Skeletal muscle satellite cell (primary cell): ENCODE measurements at regions not wholly inside any gene's neighbourhood (a gene's known extent, or its start where the extent isn't known, plus 50 kb on each side); places are given as distances from the start of the nearest gene placed in this dataset.

Experiments
- H3K27me3 ChIP-seq: 2 replicates; pipeline ENCODE4 v1.7.0; 2013; ENCODE audit warnings: low read length; ENCODE audit not compliant: control insufficient read depth, insufficient read depth
- H3K36me3 ChIP-seq: 2 replicates; pipeline ENCODE4 v1.7.0; 2013; ENCODE audit warnings: mild to moderate bottlenecking, control low read depth, low read length; ENCODE audit not compliant: insufficient read depth
- H3K4me1 ChIP-seq: 2 replicates; pipeline ENCODE4 v1.7.0; 2013; ENCODE audit warnings: low read length; ENCODE audit not compliant: control insufficient read depth, insufficient read depth
- H3K4me2 ChIP-seq: 2 replicates; pipeline ENCODE4 v1.7.0; 2013; ENCODE audit warnings: mild to moderate bottlenecking, low read length
- H3K4me3 ChIP-seq: 2 replicates; pipeline ENCODE4 v1.7.0; 2013; ENCODE audit warnings: low read length
- H3K9ac ChIP-seq: 2 replicates; pipeline ENCODE4 v1.7.0; 2013; ENCODE audit warnings: mild to moderate bottlenecking, low read depth, low read length, moderate library complexity
- H3K9me3 ChIP-seq: replicated peaks from 2 replicates; pipeline ENCODE4 v1.7.0; 2013; ENCODE audit warnings: mild to moderate bottlenecking, control low read depth, low read length

DNA sequence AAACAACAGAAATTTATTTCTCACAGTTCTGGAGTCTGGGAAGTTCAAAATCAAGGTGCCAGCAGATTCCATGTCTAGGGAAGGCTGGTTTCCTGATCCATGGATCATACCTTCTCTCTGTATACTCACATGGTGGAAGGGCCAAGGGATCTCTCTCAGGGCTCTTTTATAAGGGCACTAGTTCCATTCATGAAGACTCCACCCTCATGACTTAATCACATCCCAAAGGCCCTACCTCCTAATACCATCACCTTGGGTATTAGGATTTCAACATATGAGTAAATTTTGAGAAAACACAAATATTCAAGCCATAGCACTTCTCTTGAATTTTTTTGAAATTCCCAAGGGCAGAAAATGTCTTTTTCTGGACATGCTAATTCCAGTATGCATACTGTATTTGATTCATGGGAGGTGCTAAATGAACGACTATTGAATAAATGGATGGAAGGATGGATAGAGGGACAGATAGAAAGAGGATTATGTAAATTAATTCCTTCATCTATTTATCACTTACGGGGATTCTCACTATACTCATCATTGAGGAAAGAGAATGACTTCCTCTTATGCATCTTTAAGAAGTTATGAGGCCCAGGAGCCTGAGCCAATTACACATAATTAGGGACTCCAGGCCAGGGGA lies 182.8 kb downstream of the NRIP1 start:
- Histone ChIP-seq H3K9ac (no peak overlapping the region), H3K4me3 (no peak overlapping the region), H3K9me3 (no peaks in the 10 kb centered on the region), H3K36me3 (no peaks in the 10 kb centered on the region), H3K27me3 (no peaks in the 10 kb centered on the region), H3K4me2 (no peak overlapping the region), H3K4me1 (peaks cover 16% of the 10 kb centered on the region)

DNA sequence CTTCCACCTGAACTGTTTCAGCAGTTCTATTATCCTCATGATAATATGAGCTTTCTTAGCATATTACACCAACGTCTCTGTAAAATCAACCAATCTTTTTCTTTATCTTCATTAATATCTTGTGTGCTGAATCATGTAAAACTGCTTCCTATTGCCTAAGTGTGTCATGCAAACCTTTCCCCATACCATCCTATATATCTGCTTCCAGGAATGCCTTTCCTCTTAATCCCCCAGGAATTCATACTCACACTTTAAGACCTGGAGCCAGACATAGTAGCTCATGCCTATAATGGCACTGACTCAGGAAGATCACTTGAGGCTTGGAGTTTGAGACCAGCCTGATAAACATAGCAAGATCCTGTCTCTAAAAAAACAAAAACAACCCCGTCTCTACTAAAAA lies 183.9 kb downstream of the NRIP1 start:
- no peak overlapping the region for H3K4me3 ChIP-seq
- peaks cover 16% of the 10 kb centered on the region for H3K4me1 ChIP-seq
- H3K9me3 ChIP-seq = no peaks in the 10 kb centered on the region
- no peak overlapping the region for H3K9ac ChIP-seq
- H3K4me2 ChIP-seq = no peak overlapping the region
- no peaks in the 10 kb centered on the region for H3K27me3 ChIP-seq
- H3K36me3 ChIP-seq = no peaks in the 10 kb centered on the region

DNA sequence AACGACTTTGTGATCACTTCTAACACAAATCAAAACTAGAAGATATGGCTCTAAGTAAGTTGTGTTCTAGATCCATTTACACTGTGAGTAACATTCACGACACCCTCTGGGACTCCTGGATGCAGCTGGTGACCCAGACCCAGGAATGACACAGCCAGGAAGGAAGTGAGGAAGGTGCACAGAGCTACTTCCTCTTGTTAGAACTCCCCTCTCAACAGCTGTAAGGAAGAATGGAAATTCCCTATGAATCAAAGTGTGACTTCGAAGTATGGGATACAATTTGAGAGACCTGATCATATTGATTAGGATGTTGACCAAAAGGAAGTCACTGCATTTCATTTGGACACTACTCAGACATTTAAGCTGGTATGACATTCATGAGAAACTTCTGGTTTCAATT lies 185.3 kb downstream of the NRIP1 start:
- no peaks in the 10 kb centered on the region for H3K36me3 ChIP-seq
- H3K4me2 ChIP-seq = no peak overlapping the region
- H3K4me1 ChIP-seq = peaks cover 16% of the 10 kb centered on the region
- no peak overlapping the region for H3K4me3 ChIP-seq
- no peak overlapping the region for H3K9ac ChIP-seq
- H3K27me3 ChIP-seq = no peaks in the 10 kb centered on the region
- no peaks in the 10 kb centered on the region for H3K9me3 ChIP-seq

DNA sequence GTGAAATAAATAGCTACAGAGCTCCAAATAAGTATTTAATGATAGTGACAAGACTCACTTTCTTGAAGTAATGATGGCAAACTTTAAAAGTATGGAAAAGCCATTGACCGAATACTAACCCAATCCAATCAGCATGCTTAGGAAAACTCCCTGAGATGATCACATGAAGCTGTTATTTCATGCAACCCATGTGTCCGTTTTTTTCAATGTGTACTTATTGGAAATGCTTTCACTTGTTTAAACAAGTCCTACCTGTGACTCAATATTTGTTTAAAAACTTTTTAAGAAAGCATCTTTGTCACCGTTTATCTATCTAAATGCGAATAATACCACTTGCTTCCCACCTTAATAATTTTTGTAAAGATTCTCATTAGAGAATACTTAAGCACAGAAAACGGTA lies 185.8 kb downstream of the NRIP1 start:
- Histone ChIP-seq H3K4me2 (no peak overlapping the region), H3K4me3 (no peak overlapping the region), H3K36me3 (no peaks in the 10 kb centered on the region), H3K4me1 (peaks cover 16% of the 10 kb centered on the region), H3K27me3 (no peaks in the 10 kb centered on the region), H3K9me3 (no peaks in the 10 kb centered on the region), H3K9ac (no peak overlapping the region)

DNA sequence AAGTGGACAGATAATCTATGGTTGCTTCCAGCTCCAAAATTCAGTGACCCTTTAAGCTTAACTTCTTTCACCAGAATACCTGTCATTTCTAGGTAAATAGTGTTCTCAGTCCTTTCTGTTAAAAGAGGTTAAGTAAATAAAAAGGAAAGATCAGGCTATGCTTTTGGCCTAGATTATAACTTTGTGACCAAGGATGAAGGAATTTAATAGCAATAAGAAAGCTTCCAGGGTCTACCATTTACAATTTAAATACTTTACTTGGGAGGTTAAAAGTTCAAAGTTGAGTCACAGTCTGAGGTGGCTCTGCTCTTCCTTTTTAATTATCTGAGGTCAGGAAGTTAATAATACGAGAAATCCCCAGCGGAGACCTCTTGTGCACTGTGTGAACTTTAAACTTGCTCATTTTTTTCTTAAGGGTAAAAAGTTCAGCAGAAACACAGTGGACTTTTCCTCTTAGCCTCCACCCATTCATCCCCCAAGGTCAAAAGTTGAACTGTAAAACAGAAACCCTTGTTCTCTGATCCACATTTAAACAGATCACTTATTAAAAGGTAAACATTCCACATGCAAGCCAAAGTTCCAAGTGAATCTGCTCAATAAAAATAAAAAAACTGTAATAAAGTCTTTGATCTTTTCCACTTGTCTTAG lies 187.1 kb downstream of the NRIP1 start:
- Histone ChIP-seq H3K36me3 (no peaks in the 10 kb centered on the region), H3K9ac (no peak overlapping the region), H3K4me3 (no peak overlapping the region), H3K27me3 (no peaks in the 10 kb centered on the region), H3K4me1 (peaks cover 16% of the 10 kb centered on the region), H3K9me3 (no peaks in the 10 kb centered on the region), H3K4me2 (peak overlapping the region; percentile 33)

DNA sequence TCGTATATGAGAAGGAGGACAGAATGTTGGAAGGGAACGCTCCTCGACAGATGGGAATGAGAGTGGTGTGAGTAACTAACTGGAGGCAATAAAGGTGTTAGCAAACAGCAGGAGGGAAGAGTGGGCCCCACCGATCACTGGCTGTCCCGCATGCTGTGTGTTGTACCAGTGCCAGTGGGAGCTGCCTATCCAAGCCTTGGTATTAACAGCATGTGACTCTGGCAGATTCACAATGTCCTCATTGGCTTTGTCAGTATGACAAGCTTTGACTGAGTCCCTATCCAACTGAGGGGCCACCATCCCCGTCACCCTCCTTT lies 188.3 kb downstream of the NRIP1 start:
- Histone ChIP-seq H3K4me1 (peaks cover 16% of the 10 kb centered on the region), H3K36me3 (no peaks in the 10 kb centered on the region), H3K4me3 (no peak overlapping the region), H3K9me3 (no peaks in the 10 kb centered on the region), H3K4me2 (no peak overlapping the region), H3K27me3 (no peaks in the 10 kb centered on the region), H3K9ac (no peak overlapping the region)

DNA sequence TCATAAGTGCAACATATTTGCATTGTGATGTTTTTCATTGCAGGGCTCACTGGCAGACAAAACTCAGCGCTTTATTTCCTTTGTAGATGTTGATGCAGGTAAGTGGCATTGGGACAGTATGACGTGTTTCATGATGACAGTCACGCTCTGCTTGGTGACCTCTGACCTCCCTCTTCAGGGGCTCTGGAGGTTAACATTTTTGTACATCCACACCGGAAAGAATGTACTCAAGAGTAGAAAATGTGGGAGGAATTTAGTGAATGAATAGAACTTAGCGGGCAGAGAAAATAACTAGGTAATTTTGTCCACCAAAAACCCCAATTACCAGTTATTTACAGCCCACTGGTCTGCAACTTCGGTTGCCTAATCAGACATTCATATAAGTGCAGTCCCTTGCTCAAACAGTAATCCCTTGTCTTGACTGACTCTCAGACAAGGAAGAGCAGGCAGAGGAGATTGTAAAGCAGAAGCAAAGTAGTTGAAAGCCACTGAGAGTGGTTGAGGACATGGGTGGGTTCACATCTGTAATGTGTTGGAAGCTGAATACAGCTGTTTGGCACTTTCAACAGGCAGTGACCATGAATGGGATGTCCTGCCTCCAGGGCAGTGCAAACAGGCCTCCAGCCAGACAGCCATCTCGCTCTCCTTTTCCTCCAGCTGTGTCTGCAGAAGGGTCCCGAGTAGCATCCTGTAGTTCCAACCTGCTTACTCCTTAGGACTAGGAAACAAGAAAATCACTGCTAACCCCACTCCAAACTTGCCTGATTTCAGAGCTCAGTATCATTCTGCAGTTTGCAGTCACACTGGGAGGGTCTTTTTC lies 188.9 kb downstream of the NRIP1 start:
- no peaks in the 10 kb centered on the region for H3K36me3 ChIP-seq
- no peak overlapping the region for H3K9ac ChIP-seq
- H3K27me3 ChIP-seq = no peaks in the 10 kb centered on the region

DNA sequence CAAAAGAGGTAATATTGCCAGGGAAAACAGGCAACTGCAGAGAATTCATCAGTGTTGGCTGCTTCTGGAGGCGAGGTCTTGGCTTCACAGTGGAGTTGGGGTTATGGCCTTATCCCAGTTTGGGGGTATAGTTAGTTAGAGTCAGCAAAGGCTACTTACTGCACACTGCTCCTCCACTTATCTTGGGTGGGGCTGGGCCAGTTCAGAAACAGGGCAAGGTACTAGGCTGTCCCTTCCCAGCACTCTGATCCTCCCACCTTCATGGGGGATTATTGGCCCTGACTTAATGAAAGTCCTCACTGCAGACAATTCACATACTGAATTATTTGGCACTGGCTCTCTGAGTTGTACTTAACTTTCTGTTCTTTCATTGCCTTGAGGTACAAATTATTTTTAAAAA lies 189.6 kb downstream of the NRIP1 start:
- no peaks in the 10 kb centered on the region for H3K27me3 ChIP-seq
- no peak overlapping the region for H3K4me3 ChIP-seq
- no peaks in the 10 kb centered on the region for H3K36me3 ChIP-seq
- no peaks in the 10 kb centered on the region for H3K9me3 ChIP-seq
- H3K9ac ChIP-seq = no peak overlapping the region
- H3K4me2 ChIP-seq = no peak overlapping the region
- H3K4me1 ChIP-seq = peaks cover 13% of the 10 kb centered on the region

More for the DNA sequence above, 188.9 kb downstream of the NRIP1 start:
- no peaks in the 10 kb centered on the region for H3K9me3 ChIP-seq
- H3K4me3 ChIP-seq = no peak overlapping the region
- no peak overlapping the region for H3K4me2 ChIP-seq
- peaks cover 13% of the 10 kb centered on the region for H3K4me1 ChIP-seq

DNA sequence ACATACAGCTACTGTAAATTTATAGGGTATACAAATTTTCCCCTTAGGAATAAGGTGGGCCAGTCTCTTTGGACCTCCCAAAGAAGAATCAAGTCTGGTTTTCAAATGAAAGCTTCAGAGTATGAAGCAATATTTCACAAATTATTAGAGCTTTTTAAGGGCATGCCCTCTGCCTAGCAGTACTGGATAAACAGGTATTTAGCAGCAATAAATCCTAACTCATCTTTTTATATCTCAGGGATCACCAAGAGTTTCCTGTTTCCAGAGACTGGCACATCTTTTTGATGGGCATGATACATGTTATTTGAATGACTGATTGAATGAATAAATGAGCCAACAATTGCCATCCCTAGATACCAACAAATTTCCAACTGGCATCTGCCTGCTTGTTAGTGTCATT lies 190.4 kb downstream of the NRIP1 start:
- no peaks in the 10 kb centered on the region for H3K27me3 ChIP-seq
- H3K4me3 ChIP-seq = no peak overlapping the region
- no peaks in the 10 kb centered on the region for H3K9me3 ChIP-seq
- peaks cover 13% of the 10 kb centered on the region for H3K4me1 ChIP-seq
- no peak overlapping the region for H3K4me2 ChIP-seq
- no peak overlapping the region for H3K9ac ChIP-seq
- H3K36me3 ChIP-seq = no peaks in the 10 kb centered on the region

DNA sequence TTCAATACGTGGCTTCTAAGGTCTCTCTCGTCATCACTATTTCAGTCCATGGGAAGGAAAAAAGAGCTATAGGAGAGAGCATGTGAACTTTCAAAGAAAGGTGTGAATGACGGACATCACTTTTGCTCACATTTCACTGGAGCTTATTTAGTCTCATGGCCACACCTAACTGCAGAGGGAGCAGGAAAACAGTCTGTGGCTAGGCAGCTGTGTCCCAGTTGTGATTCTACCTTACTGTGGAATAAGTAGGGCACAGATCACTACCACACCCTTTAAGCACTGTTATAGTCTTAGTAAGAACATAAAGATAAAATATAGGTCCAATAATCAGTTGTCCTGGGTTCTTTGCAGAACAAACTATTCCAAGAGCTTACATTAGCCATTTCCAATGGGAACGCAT lies 192.9 kb downstream of the NRIP1 start:
- Histone ChIP-seq H3K27me3 (no peaks in the 10 kb centered on the region), H3K4me2 (no peak overlapping the region), H3K4me3 (no peak overlapping the region), H3K4me1 (no peaks in the 10 kb centered on the region), H3K9ac (no peak overlapping the region), H3K36me3 (no peaks in the 10 kb centered on the region), H3K9me3 (no peaks in the 10 kb centered on the region)

DNA sequence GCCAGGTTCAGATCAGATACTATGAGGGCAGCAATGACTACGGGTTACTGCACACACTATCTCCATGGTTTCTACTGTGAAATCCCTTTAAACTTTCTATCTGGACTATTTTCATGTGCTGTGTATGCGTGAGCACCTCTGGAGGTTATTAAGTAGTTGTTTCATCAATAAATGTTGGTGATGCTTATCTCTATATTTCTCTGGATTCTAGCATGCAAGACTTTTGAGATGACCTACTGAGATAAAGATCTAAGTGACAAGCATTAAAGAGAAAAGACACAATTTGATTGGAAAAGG lies 194.0 kb downstream of the NRIP1 start:
- H3K36me3 ChIP-seq = no peaks in the 10 kb centered on the region
- H3K4me2 ChIP-seq = no peak overlapping the region
- no peaks in the 10 kb centered on the region for H3K27me3 ChIP-seq
- no peak overlapping the region for H3K9ac ChIP-seq
- H3K4me1 ChIP-seq = no peaks in the 10 kb centered on the region
- H3K9me3 ChIP-seq = no peaks in the 10 kb centered on the region
- no peak overlapping the region for H3K4me3 ChIP-seq
